SK-N-SH (cell line): ENCODE measurements at regions not wholly inside any gene's neighbourhood (a gene's known extent, or its start where the extent isn't known, plus 50 kb on each side); places are given as distances from the start of the nearest gene placed in this dataset.

Source experiments
- EZH2phosphoT487 ChIP-seq: fragments of 200-600 bp; sonication (generic); IDR thresholded peaks from 2 replicates; pipeline ENCODE4 v1.6.1; 2017; ENCODE audit warnings: low read depth, mixed run types, mild to moderate bottlenecking, antibody characterized with exemption, moderate library complexity, borderline replicate concordance
- RXRA ChIP-seq: IDR thresholded peaks from 2 replicates; pipeline ENCODE4 v1.4.0; 2012; ENCODE audit warnings: low read depth, mild to moderate bottlenecking, borderline replicate concordance
- TCF12 ChIP-seq: IDR thresholded peaks from 2 replicates; pipeline ENCODE4 v1.4.0; 2012
- USF1 ChIP-seq: IDR thresholded peaks from 2 replicates; pipeline ENCODE4 v1.4.0; 2012; ENCODE audit warnings: low read depth, borderline replicate concordance
- TF ChIP-seq, protein P1 (sequence below): fragments of 200-600 bp; sonication (generic); IDR thresholded peaks from 2 replicates; pipeline ENCODE4 v1.6.1; 2017; ENCODE audit warnings: antibody characterized with exemption, mild to moderate bottlenecking, moderate library complexity

DNA sequence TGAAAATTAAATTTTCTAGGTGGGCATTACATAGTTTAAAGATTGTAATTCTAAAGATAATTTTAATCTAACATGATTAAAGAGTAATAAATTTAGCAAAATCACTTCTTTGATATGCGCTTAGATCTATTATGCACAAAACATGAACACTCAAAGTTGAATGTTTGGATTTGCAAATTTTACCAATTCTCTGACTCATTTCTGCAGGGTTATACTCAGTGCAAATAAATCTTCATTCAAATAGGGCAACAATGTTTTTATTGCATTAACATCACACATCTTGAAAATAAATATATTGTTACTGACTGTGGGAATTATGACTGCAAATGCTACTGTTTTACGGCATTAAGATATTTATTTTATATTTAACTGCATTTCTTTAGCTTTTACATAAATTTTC, 110.7 kb downstream of the OGFRL1 start:
- TF ChIP-seq EZH2phosphoT487 (no peak), RXRA (no peak), USF1 (no peak), TCF12 (no peak)
- TF ChIP-seq, protein P1, sequence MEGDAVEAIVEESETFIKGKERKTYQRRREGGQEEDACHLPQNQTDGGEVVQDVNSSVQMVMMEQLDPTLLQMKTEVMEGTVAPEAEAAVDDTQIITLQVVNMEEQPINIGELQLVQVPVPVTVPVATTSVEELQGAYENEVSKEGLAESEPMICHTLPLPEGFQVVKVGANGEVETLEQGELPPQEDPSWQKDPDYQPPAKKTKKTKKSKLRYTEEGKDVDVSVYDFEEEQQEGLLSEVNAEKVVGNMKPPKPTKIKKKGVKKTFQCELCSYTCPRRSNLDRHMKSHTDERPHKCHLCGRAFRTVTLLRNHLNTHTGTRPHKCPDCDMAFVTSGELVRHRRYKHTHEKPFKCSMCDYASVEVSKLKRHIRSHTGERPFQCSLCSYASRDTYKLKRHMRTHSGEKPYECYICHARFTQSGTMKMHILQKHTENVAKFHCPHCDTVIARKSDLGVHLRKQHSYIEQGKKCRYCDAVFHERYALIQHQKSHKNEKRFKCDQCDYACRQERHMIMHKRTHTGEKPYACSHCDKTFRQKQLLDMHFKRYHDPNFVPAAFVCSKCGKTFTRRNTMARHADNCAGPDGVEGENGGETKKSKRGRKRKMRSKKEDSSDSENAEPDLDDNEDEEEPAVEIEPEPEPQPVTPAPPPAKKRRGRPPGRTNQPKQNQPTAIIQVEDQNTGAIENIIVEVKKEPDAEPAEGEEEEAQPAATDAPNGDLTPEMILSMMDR: no peak
